HEK293T (cell line): ENCODE measurements at regions not wholly inside any gene's neighbourhood (a gene's known extent, or its start where the extent isn't known, plus 50 kb on each side); places are given as distances from the start of the nearest gene placed in this dataset.

Source experiments
- CTCF ChIA-PET: fragments of 350-600 bp; formaldehyde crosslinking; extraction: SDS; loops from one replicate; lab custom pipeline; 2021; ENCODE audit warnings: antibody characterized with exemption, inconsistent platforms; lab: Yijun Ruan, JAX
- POLR2A ChIA-PET: fragments of 350-600 bp; formaldehyde crosslinking; extraction: SDS; loops from one replicate; lab custom pipeline; 2020; ENCODE audit warnings: antibody characterized with exemption, inconsistent platforms; lab: Yijun Ruan, JAX
- DNase-seq: peaks from one replicate; pipeline ENCODE4 v3.0.0; 2012; ENCODE audit warnings: mixed read lengths; ENCODE audit errors: extremely low spot score
- ARNT ChIP-seq: fragments of 450-650 bp; IDR thresholded peaks from 2 replicates; pipeline ENCODE4 v1.6.1; 2017; ENCODE audit warnings: mild to moderate bottlenecking
- BHLHE40 ChIP-seq: fragments of 450-650 bp; IDR thresholded peaks from 2 replicates; pipeline ENCODE4 v1.6.1; 2016; ENCODE audit warnings: mild to moderate bottlenecking, moderate library complexity, borderline replicate concordance
- CTBP1 ChIP-seq: fragments of 450-650 bp; IDR thresholded peaks from 2 replicates; pipeline ENCODE4 v1.6.1; 2016; ENCODE audit warnings: borderline replicate concordance
- ELF4 ChIP-seq: fragments of 450-650 bp; IDR thresholded peaks from 2 replicates; pipeline ENCODE4 v1.6.1; 2017; ENCODE audit warnings: antibody characterized with exemption
- FOXA1 ChIP-seq: fragments of 450-650 bp; IDR thresholded peaks from 2 replicates; pipeline ENCODE4 v1.6.1; 2016; ENCODE audit warnings: mild to moderate bottlenecking
- FOXK2 ChIP-seq: fragments of 450-650 bp; IDR thresholded peaks from 2 replicates; pipeline ENCODE4 v1.6.1; 2016; ENCODE audit warnings: mild to moderate bottlenecking
- FOXM1 ChIP-seq: fragments of 450-650 bp; IDR thresholded peaks from 2 replicates; pipeline ENCODE4 v1.6.1; 2017; ENCODE audit warnings: mild to moderate bottlenecking, borderline replicate concordance
- HDGF ChIP-seq: fragments of 450-650 bp; IDR thresholded peaks from 2 replicates; pipeline ENCODE4 v1.6.1; 2017; ENCODE audit warnings: antibody characterized with exemption, borderline replicate concordance
- L3MBTL2 ChIP-seq: fragments of 450-650 bp; conservative IDR thresholded peaks from 2 replicates; pipeline ENCODE4 v1.6.1; 2016; ENCODE audit warnings: mild to moderate bottlenecking
- LEF1 ChIP-seq: fragments of 450-650 bp; IDR thresholded peaks from 2 replicates; pipeline ENCODE4 v1.6.1; 2017; ENCODE audit warnings: mild to moderate bottlenecking, borderline replicate concordance
- NFRKB ChIP-seq: fragments of 450-650 bp; IDR thresholded peaks from 2 replicates; pipeline ENCODE4 v1.6.1; 2016; ENCODE audit warnings: mild to moderate bottlenecking, moderate library complexity
- SP1 ChIP-seq: fragments of 450-650 bp; IDR thresholded peaks from 2 replicates; pipeline ENCODE4 v1.6.1; 2017
- SUZ12 ChIP-seq: fragments of 450-650 bp; IDR thresholded peaks from 2 replicates; pipeline ENCODE4 v1.6.1; 2016; ENCODE audit warnings: mild to moderate bottlenecking
- TARDBP ChIP-seq: fragments of 450-650 bp; IDR thresholded peaks from 2 replicates; pipeline ENCODE4 v1.6.1; 2016
- ZNF384 ChIP-seq: fragments of 450-650 bp; IDR thresholded peaks from 2 replicates; pipeline ENCODE4 v1.6.1; 2016
- TF ChIP-seq, protein P1 (sequence below): fragments of 450-650 bp; IDR thresholded peaks from 2 replicates; pipeline ENCODE4 v1.6.1; 2016

DNA sequence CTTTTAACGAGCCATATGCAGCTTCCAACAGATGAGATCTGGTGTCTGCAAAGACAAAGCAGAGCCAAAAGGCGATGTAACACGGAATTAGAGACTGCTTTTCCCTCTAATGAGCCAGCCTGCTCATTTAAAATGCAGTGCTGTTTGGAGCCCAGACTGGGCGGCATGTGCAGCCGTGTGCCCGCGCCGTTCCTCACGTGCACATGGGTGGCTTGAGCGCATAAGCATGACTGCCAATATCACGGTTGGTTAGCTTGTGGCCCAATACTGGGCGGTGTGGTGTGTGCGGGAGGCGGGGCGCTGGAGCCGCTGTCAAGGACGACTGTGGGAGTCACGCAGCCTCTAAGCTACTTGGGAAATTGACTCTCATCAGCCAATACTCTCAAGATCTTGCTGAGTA is 87.0 kb upstream of the SCOC start:
- TF ChIP-seq FOXA1 (no peak), FOXK2 (no peak), LEF1 (no peak), HDGF (no peak), ELF4 (no peak), ARNT (no peak), SUZ12 (no peak), FOXM1 (no peak), BHLHE40 (no peak), SP1 (no peak), ZNF384 (no peak), L3MBTL2 (no peak), CTBP1 (no peak), TARDBP (no peak), NFRKB (no peak)
- TF ChIP-seq, protein P1, sequence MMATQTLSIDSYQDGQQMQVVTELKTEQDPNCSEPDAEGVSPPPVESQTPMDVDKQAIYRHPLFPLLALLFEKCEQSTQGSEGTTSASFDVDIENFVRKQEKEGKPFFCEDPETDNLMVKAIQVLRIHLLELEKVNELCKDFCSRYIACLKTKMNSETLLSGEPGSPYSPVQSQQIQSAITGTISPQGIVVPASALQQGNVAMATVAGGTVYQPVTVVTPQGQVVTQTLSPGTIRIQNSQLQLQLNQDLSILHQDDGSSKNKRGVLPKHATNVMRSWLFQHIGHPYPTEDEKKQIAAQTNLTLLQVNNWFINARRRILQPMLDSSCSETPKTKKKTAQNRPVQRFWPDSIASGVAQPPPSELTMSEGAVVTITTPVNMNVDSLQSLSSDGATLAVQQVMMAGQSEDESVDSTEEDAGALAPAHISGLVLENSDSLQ, result no peak
- ChIA-PET CTCF (no interaction called here), POLR2A (no interaction called here)
- DNase-seq, result no peak

DNA sequence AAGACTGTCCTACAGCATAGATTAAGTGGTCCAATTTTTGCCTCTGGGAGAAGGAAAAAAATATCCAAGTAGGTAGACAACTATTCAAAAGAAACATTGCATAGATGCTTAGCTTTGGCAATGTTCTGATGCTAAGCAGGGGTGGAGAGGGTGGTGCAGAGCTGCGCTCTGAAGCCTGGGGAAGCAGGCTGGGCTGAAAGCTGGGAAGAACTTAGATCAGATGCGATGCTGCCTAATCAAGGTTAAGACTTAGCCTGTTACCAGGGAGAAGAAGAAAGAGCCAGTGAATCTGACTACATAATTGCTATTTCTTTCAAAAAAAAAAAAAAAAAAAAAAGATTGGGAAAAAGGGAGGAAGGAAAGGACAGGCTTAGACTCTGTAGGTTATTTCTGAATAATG is 89.0 kb upstream of the SCOC start:
- POLR2A ChIA-PET, result no interaction called here
- no peak for DNase-seq
- CTCF ChIA-PET, result no interaction called here
- TF ChIP-seq FOXA1 (no peak), SP1 (no peak), NFRKB (no peak), LEF1 (no peak), L3MBTL2 (no peak), ZNF384 (no peak), CTBP1 (no peak), TARDBP (no peak)

DNA sequence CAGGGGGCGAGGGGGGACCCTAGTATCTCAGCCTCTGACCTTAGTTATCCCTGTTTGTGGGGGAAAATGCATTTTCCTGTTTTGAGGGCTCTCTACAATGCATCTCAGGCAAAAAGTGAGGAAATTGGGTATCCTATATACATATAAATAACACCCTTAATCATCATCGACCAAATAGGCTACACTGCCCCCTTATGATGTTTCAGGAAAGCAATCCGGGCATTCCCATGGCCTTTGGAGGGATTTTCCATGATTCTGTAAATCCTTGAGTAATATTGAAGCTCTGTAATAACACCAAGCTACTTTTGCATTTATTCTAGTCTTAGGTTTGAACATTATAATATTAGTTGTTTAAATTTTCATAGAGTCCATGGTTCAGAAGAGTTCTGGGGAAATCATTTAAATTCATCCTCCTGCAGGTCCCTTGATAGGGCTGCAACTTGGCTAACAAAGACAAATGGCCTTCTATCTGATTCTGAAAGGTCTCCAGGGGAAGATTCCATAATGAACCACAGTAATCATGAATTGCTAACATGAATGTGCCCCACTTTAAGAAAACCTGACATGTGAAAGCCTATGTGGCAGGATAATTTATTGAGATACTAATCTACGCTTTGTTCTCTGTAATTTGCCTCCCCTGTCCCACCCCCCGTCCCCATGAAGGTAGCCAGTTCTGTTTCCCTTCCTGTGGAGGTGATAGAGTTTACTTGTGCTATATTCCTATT is 91.5 kb upstream of the SCOC start:
- no peak for DNase-seq
- TF ChIP-seq L3MBTL2 (no peak), ELF4 (no peak), ARNT (no peak), FOXK2 (no peak), SUZ12 (no peak), SP1 (no peak), FOXA1 (no peak), BHLHE40 (no peak), ZNF384 (no peak), NFRKB (no peak), FOXM1 (no peak)
- TF ChIP-seq, protein P1, result no peak
- ChIA-PET POLR2A (no interaction called here), CTCF (no interaction called here)

DNA sequence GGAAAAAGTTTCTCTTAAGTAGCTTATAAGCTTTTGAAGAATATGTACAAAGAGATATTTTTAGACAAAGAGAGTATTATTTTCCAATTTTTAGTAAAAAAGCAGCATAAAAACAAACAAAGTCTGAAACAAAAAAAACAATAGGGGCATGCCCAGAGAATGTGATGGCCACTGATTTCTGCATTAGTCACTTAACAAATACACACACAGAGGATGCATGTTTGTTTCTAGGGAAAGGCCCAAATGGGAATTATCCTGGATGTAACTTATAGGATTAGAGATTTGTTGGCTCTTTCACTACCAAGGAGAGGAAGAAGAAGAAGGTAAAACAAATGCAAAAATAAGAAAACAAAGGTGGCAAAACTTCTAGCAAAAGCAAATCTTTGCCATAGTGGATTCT is 95.9 kb upstream of the SCOC start:
- ChIA-PET CTCF (no interaction called here), POLR2A (no interaction called here)
- no peak for DNase-seq
- TF ChIP-seq TARDBP, result no peak
- no peak for TF ChIP-seq BHLHE40
- TF ChIP-seq ELF4, result no peak
- TF ChIP-seq NFRKB, result no peak
- TF ChIP-seq SP1, result no peak
- TF ChIP-seq SUZ12, result no peak
- TF ChIP-seq FOXM1, result no peak

DNA sequence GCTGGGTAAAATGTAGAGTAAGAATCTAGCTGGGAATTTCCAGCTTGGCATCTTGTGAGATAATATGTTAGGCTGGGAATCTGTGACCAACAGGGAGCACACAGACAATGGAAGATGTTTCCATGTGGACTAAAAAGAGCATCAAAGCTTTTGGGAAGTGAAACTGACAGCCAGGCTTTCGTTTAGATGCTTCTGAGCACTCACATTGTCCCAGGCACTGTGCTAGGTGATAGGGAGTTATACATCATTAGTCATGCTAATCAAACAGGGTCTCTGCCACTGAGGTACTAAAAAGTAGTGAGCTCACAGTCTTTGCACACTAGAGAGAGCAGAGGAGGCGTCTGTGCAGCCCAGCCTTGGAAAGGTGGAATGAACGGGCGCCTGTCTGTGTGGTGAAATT is 101.9 kb upstream of the SCOC start:
- ChIA-PET POLR2A (interaction anchor here (0.7 kb wide), 1 partner anchor 17 kb away, joined by 3 read pairs; no protein-coding TSS in a partner anchor), CTCF (no interaction called here)
- DNase-seq, result no peak
- no peak for TF ChIP-seq TARDBP
- TF ChIP-seq LEF1, result no peak
- TF ChIP-seq SUZ12, result no peak
- TF ChIP-seq FOXA1, result no peak
- TF ChIP-seq ZNF384, result no peak

DNA sequence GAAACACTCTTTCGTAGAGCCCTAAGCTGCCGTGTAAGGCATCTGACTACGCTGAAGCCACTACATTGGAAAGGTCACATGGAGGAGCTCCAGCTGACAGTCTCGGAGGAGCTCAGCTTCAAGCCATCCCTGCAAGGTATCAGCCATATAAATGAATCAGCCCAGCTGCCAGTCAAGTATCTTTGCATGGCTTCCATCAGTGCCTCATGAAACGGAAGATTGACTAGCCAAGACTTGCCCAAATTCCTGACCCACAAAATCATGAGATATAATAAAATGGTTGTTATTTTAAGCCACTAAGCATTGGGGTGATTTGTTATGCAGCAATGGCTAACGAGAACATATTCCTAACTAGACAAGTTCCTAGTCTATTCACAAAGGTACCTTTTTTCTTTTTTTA is 104.1 kb upstream of the SCOC start:
- POLR2A ChIA-PET, result interaction anchor here (2.8 kb wide), 1 partner anchor 118 kb away, joined by 9 read pairs; no protein-coding TSS in a partner anchor
- DNase-seq, result no peak
- CTCF ChIA-PET, result no interaction called here
- TF ChIP-seq HDGF (no peak), TARDBP (no peak), FOXK2 (no peak), SP1 (no peak), CTBP1 (no peak), LEF1 (no peak), L3MBTL2 (no peak), ZNF384 (no peak), ELF4 (no peak), BHLHE40 (no peak), NFRKB (no peak), SUZ12 (no peak), FOXM1 (no peak)

DNA sequence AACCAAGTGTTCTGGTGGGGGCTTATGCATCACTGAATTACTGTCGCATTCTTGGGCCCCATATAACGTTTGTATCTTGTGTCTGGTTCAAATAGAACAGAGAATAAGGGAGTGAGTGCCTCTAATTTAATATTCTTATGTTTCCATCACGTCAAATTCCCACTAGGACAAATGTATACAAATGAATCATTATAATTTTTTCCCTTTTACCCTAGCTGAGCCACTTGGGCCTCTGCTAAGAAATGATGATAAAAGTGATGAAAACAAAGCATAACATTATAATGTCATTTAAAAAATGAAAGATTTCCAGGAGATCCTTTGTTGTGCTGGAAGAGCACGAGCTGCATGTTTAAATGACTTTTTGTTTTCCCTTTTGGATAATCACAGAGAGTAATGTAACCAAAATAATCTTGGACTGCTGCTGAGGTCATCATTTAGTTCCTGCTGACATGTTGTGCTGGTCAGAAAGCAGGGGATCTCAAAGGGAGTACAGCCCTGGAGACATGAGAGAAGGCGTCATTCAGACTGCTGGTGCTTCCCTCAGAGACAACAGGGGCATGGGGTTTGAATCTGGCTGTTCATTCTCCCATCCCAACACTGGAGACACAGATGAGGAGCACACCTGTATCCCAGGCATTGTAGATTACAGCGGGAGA is 105.1 kb upstream of the SCOC start:
- ChIA-PET POLR2A (interaction anchor here (1.7 to 2.8 kb wide), 2 partner anchors 32 to 117 kb away, joined by 4 to 9 read pairs; no protein-coding TSS in a partner anchor), CTCF (interaction anchor here (0.8 to 2.0 kb wide), 6 partner anchors 8 to 256 kb away, joined by 3 to 5 read pairs (median 3); no protein-coding TSS in a partner anchor)
- TF ChIP-seq FOXA1 (no peak), ELF4 (no peak), ARNT (no peak), FOXM1 (no peak), NFRKB (no peak), TARDBP (no peak), ZNF384 (no peak), FOXK2 (no peak)

More for the DNA sequence above, 105.1 kb upstream of the SCOC start:
- no peak for DNase-seq
